Upper lobe of left lung (tissue), 4 donors: ENCODE measurements at regions not wholly inside any gene's neighbourhood (a gene's known extent, or its start where the extent isn't known, plus 50 kb on each side); places are given as distances from the start of the nearest gene placed in this dataset.

Source experiments
- EP300 ChIP-seq, 4 donors: sonication (generic); formaldehyde crosslinking; IDR thresholded peaks; one replicate each; pipeline ENCODE4 v1.5.1; 2017; ENCODE audit warnings: antibody characterized with exemption in 4 of 4, control low read depth in 2 of 4
- POLR2A ChIP-seq, 4 donors: fragments of 450-650 bp; IDR thresholded peaks; one replicate each; pipeline ENCODE4 v1.5.1; 2016 to 2017; ENCODE audit warnings: antibody characterized with exemption in 4 of 4, mild to moderate bottlenecking in 2 of 4
- TF ChIP-seq, protein P1 (sequence below), 6 experiments: fragments of 450-650 bp in 4 of 6; fragments of 200-600 bp in 2 of 6; sonication (generic) in 2 of 6; IDR thresholded peaks; one replicate each; pipeline ENCODE4 v1.5.1; 2016 to 2019; ENCODE audit warnings: antibody characterized with exemption in 6 of 6

DNA sequence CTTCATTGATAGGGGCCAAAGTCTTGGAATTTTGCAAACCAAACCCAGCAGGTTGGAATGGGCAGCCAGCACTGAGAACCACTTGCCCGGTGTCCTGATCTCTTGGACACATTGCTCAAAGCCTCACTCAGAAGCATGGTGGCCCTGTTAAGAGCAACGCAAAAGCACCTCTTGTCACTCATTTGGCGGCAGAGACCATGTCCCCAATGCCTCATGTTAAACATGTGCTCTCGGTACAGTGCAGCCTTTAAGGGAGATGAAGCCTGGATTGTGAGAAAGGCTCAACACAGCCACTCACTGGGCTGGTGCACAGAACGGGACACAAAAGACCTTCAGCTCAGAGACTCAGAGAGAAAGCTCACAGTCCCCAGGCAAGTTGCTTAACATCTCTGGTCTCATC is 298.4 kb upstream of the PRDM1 start:
- TF ChIP-seq POLR2A (IDR thresholded peaks at IDR 0.05) (no peak), EP300 (IDR thresholded peaks at IDR 0.05) (no peak)
- TF ChIP-seq, protein P1, sequence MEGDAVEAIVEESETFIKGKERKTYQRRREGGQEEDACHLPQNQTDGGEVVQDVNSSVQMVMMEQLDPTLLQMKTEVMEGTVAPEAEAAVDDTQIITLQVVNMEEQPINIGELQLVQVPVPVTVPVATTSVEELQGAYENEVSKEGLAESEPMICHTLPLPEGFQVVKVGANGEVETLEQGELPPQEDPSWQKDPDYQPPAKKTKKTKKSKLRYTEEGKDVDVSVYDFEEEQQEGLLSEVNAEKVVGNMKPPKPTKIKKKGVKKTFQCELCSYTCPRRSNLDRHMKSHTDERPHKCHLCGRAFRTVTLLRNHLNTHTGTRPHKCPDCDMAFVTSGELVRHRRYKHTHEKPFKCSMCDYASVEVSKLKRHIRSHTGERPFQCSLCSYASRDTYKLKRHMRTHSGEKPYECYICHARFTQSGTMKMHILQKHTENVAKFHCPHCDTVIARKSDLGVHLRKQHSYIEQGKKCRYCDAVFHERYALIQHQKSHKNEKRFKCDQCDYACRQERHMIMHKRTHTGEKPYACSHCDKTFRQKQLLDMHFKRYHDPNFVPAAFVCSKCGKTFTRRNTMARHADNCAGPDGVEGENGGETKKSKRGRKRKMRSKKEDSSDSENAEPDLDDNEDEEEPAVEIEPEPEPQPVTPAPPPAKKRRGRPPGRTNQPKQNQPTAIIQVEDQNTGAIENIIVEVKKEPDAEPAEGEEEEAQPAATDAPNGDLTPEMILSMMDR (IDR thresholded peaks at IDR 0.05), result no peak
